ENCODE measurements at regions not wholly inside any gene's neighbourhood (a gene's known extent, or its start where the extent isn't known, plus 50 kb on each side); places are given as distances from the start of the nearest gene placed in this dataset.

DNA sequence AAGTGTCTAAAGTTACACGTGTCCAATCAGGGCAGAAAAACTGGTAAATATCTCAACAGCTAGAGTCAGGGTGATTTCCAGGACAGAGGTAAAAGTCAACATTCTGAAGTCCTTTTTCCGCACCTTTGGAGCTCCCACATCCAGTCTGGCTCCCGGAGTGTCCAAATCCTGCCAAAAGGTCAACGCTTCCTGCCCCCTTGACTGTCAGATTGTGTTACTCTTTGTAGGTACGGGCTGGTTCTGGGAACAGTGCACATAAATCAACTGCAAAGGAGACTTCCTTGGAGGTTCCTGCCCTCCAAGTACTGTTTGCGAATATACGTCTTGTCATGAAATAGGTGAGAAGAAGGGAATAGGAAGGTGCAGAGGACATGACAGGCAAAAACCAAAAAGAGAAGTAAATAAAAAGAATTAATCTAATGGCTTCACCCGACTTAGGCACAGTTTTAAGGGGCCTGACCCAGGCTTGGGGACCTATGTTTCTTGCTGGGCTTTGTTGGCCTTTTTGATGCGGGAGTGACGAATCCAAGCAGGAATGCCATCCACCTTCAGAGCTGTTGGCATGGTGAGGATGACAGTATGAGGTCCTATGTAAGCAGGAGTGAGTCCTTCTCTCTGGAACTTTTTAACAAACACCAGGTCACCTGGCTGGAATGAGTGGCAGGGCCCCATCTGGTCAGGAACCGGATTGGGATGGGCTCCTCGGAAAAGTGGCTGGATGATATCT lies 155.4 kb downstream of the TRIM27 start:
- TF ChIP-seq CTCF (IDR thresholded peaks at IDR 0.05): no peak
- H3K36me3 Mint-ChIP-seq (ENCODE audit: low read depth): 0 out of 2 replicates have a peak, but pooled peaks cover 4% of the 10 kb centered on the region
- peaks cover 70% of the 10 kb centered on the region for H3K27me3 Mint-ChIP-seq (ENCODE audit: insufficient read depth)

GRCh38 chr6:28769626-28770402 lies 154.0 kb downstream of the TRIM27 start:
- Mint-ChIP-seq H3K4me1 (ENCODE audit: low read depth) (peaks cover 25% of the 10 kb centered on the region), H3K9me3 (no peaks in the 10 kb centered on the region), H3K36me3 (ENCODE audit: low read depth) (peaks cover 4% of the 10 kb centered on the region; the same call in 1 of the 2 replicates), H3K27ac (no peak overlapping the region; the same call in 1 of the 2 replicates), H3K27me3 (ENCODE audit: insufficient read depth) (peaks cover 69% of the 10 kb centered on the region), H3K4me3 (0 out of 2 replicates have a peak overlapping the region, but pooled peaks have one; percentile 14)
- TF ChIP-seq CTCF (IDR thresholded peaks at IDR 0.05): peak; percentile 63
- peak; percentile 87 for DNase-seq

More for the DNA sequence above, 155.4 kb downstream of the TRIM27 start:
- Mint-ChIP-seq H3K4me3 (no peak overlapping the region), H3K9me3 (no peaks in the 10 kb centered on the region), H3K27ac (no peak overlapping the region), H3K4me1 (ENCODE audit: low read depth) (peaks cover 25% of the 10 kb centered on the region)
- no peak for DNase-seq

DNA sequence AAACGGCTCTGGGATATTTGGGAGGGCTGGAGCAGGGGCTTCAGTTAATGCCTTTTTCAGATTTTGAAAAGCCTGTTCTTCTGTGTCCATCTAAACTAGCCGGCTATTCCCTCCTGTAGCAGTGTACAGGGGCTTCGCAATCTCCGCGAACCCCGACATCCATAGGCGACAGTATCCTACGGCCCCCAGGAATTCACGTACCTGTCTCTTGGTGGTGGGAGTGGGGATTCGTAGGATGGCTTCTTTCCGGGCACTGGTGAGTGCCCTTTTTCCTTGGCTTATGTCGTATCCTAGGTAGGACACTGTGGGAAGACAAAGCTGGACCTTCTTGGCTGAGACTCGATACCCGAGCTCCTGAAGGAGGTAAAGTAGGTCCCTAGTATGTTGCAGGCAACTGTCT lies 153.1 kb downstream of the TRIM27 start:
- no peak overlapping the region for H3K27ac Mint-ChIP-seq
- peaks cover 75% of the 10 kb centered on the region for H3K27me3 Mint-ChIP-seq (ENCODE audit: insufficient read depth)
- no peaks in the 10 kb centered on the region for H3K9me3 Mint-ChIP-seq

DNA sequence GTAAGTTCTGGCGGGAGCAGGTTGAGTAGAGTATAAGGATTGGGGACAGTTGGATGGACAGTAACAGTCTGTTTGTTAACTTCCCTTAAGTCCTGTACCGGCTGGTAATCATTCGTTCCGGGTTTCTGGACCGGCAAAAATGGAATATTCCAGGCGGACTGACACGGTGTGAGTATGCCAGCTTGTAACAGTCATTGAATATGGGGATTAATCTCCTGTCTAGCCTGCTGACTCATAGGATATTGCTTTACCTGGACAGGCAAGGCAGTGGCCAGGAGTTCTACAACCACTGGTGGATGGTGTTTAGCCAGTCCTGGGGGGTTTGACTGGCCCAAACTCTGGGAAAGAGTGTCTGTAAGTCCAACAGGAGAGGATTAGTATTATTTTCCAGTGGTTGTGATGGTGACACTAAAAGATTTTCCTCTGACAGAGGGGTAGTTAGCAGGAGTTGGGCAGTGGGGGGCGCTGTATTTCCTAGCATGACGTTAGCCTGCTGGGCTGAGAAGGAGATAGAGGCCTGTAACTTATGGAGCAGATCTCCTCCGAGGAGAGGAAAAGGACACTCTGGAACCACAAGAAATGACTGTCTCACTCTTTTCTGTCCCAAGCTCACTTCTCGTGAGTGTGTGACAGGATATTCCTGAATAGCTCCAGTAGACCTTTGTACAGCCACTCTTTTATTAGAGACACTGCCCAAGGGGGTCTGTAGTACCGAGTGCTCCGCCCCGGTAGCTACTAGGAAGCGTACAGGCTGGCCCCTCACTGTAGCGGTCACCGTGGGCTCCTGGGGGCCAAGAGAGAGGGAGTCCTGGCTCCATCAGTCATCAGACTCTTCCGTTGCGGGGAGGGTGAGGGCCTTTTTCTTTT lies 152.2 kb downstream of the TRIM27 start:
- peaks cover 21% of the 10 kb centered on the region for H3K4me1 Mint-ChIP-seq (ENCODE audit: low read depth)
- TF ChIP-seq CTCF (IDR thresholded peaks at IDR 0.05): peak; percentile 49
- peaks cover 4% of the 10 kb centered on the region; the same call in 1 of the 2 replicates for H3K36me3 Mint-ChIP-seq (ENCODE audit: low read depth)
- no peaks in the 10 kb centered on the region for H3K9me3 Mint-ChIP-seq
- H3K4me3 Mint-ChIP-seq: no peak overlapping the region
- H3K27me3 Mint-ChIP-seq (ENCODE audit: insufficient read depth): peaks cover 73% of the 10 kb centered on the region
- DNase-seq: no peak
- H3K27ac Mint-ChIP-seq: no peak overlapping the region

More for the DNA sequence above, 153.1 kb downstream of the TRIM27 start:
- no peak for TF ChIP-seq CTCF (IDR thresholded peaks at IDR 0.05)
- peaks cover 4% of the 10 kb centered on the region; the same call in 1 of the 2 replicates for H3K36me3 Mint-ChIP-seq (ENCODE audit: low read depth)
- no peak overlapping the region for H3K4me3 Mint-ChIP-seq
- peaks cover 25% of the 10 kb centered on the region for H3K4me1 Mint-ChIP-seq (ENCODE audit: low read depth)
- no peak for DNase-seq
